DND-41 (cell line): ENCODE measurements at regions not wholly inside any gene's neighbourhood (a gene's known extent, or its start where the extent isn't known, plus 50 kb on each side); places are given as distances from the start of the nearest gene placed in this dataset.

Experiments
- ATAC-seq: fragments of 200-7000 bp; cut with Tn5 transposase; 3 replicates; pipeline ENCODE4 v1.9.1; 2021; ENCODE audit warnings: low read depth; ENCODE audit not compliant: insufficient read depth
- DNase-seq: peaks from one replicate; pipeline ENCODE4 v3.0.0-alpha.2; 2020
- H2AFZ ChIP-seq: 2 replicates; pipeline ENCODE4 v1.6.0; 2012; ENCODE audit warnings: low read depth, low read length
- H3K27ac ChIP-seq: 2 replicates; pipeline ENCODE4 v1.5.1; 2012; ENCODE audit warnings: low read length, inconsistent platforms
- H3K27me3 ChIP-seq: fragments of 200-600 bp; sonication (generic); 2 replicates; pipeline ENCODE4 v1.6.0; 2012; ENCODE audit warnings: low read length, mild to moderate bottlenecking, inconsistent platforms; ENCODE audit not compliant: insufficient read depth, poor library complexity
- H3K36me3 ChIP-seq: 2 replicates; pipeline ENCODE4 v1.5.1; 2012; ENCODE audit warnings: low read length, inconsistent platforms; ENCODE audit not compliant: insufficient read depth
- H3K4me1 ChIP-seq: 2 replicates; pipeline ENCODE4 v1.5.1; 2012; ENCODE audit warnings: mild to moderate bottlenecking, low read length; ENCODE audit not compliant: insufficient read depth
- H3K4me2 ChIP-seq: 2 replicates; pipeline ENCODE4 v1.6.0; 2012; ENCODE audit warnings: mild to moderate bottlenecking, moderate library complexity, low read length, inconsistent platforms; ENCODE audit not compliant: insufficient read depth
- H3K4me3 ChIP-seq, 2 experiments: fragments of 200-600 bp in 1 of 2; shearing (Covaris generic) in 1 of 2; 2 replicates each; pipeline ENCODE4 v1.5.1; 2012 to 2016; ENCODE audit warnings: inconsistent platforms in 2 of 2, low read length in 2 of 2, mild to moderate bottlenecking in 2 of 2, low read depth in 1 of 2, moderate library complexity in 1 of 2
- H3K79me2 ChIP-seq: 2 replicates; pipeline ENCODE4 v1.6.0; 2012; ENCODE audit warnings: low read length, inconsistent platforms; ENCODE audit not compliant: insufficient read depth
- H3K9ac ChIP-seq: 2 replicates; pipeline ENCODE4 v1.6.0; 2012; ENCODE audit warnings: low read depth, mild to moderate bottlenecking, inconsistent platforms, low read length, moderate library complexity
- H3K9me3 ChIP-seq: 2 replicates; pipeline ENCODE4 v1.5.1; 2012; ENCODE audit warnings: low read length, moderate library complexity, mild to moderate bottlenecking, inconsistent platforms; ENCODE audit not compliant: insufficient read depth, severe bottlenecking
- H4K20me1 ChIP-seq: 2 replicates; pipeline ENCODE4 v1.6.0; 2012; ENCODE audit warnings: low read length; ENCODE audit not compliant: insufficient read depth
- CTCF ChIP-seq: IDR thresholded peaks from 2 replicates; pipeline ENCODE4 v1.5.1; 2012; ENCODE audit warnings: borderline replicate concordance, low read length, moderate library complexity, mild to moderate bottlenecking; ENCODE audit not compliant: poor library complexity, severe bottlenecking; ENCODE audit errors: extremely low read depth
- EZH2 ChIP-seq: IDR thresholded peaks from 3 replicates; pipeline ENCODE4 v1.6.1; 2012; ENCODE audit warnings: borderline replicate concordance, low read depth, mild to moderate bottlenecking, moderate library complexity, low read length, inconsistent platforms; ENCODE audit not compliant: severe bottlenecking

DNA sequence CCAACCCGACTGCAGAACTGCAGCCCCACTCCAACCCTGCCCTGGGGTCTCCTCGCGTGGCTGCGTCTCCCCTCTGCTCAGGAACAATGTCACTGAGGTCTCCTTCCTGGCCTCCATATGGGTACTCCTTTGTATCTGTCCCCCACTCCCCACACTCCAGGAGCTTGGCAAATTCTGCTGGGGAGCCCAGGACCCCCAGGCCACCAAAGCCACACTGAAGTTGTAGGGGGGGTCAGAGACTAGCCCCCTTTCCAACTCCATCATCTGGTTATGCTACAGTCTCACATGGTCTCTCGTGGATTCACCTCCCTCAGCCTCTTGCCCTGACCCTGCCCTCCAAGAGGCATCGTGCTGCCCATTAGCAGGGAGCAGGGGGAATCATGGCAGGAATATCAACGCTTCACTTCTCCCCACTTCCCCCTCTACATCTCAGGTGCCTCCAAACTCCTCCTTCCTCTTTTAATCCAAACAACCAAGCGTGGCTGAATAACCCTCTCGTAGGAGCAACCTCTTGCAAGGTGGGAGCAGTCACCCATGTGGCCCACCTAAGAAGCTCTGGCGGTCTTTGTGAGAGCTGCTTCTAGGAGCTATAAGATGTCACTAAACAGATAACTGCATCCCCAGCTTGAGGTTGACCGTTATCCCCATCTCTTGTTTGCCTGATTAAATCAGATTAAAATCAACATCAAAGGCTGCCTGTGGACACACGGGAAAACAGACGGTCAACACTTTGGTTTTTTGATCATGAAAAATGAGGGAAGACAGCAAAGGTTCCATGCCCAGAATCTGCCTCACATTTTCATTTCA, 86.4 kb downstream of the MIS18A start:
- Histone ChIP-seq H3K27ac (no peak overlapping the region), H3K4me3 (no peak overlapping the region), H3K9ac (no peak overlapping the region), H3K36me3 (no peaks in the 10 kb centered on the region), H3K79me2 (no peaks in the 10 kb centered on the region), H3K27me3 (peaks cover 8% of the 10 kb centered on the region), H3K9me3 (no peaks in the 10 kb centered on the region), H3K4me2 (no peak overlapping the region), H4K20me1 (no peaks in the 10 kb centered on the region), H2AFZ (no peak overlapping the region), H3K4me1 (0 out of 2 replicates have a peak, but pooled peaks cover 8% of the 10 kb centered on the region)
- DNase-seq (no peak), ATAC-seq (no peak)
- no peak for TF ChIP-seq EZH2
- no peak for TF ChIP-seq CTCF

DNA sequence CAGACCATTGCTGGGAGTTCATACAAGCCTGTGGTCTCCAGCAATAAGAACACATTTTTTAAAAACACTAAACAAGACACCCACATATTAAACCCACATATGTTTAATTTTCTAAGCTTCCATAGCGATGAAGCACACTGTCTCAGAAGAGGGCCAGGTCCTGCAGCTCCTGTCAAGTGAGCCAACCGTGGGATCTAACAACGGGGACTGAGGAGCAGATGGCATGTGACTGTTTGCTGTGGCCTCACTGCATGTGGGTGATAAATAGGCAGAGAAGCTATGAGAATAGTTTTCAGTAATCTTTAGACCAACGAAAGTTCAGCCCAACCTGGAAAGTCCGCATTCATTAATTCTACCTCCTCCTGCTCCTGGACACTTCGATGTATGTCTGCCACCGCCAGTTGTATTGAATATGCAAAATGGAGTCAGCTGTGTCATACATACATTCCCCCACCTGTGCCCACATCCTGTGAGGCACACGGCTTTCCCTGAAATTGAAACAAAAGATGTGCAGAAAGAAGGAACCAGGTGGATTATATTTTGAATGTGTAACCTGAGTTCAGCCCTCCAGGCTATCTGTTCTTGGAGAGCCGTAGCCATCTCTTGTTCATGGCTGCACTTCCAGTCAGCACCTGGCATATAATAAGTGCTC, 88.2 kb downstream of the MIS18A start:
- Histone ChIP-seq H3K4me2 (no peak overlapping the region), H4K20me1 (no peaks in the 10 kb centered on the region), H3K9ac (no peak overlapping the region), H3K79me2 (no peaks in the 10 kb centered on the region), H3K27me3 (peaks cover 8% of the 10 kb centered on the region), H3K36me3 (no peaks in the 10 kb centered on the region), H3K27ac (no peak overlapping the region), H3K9me3 (no peaks in the 10 kb centered on the region), H3K4me1 (0 out of 2 replicates have a peak, but pooled peaks cover 8% of the 10 kb centered on the region), H2AFZ (peak overlapping the region; percentile 46; the same call in 1 of the 2 replicates), H3K4me3 (no peak overlapping the region)
- TF ChIP-seq EZH2 (no peak), CTCF (no peak)
- ATAC-seq (peak; percentile 72), DNase-seq (peak; percentile 13)

GRCh38 chr21:32189688-32190483, 89.0 kb downstream of the MIS18A start:
- DNase-seq (no peak), ATAC-seq (no peak)
- H3K79me2 ChIP-seq, result no peaks in the 10 kb centered on the region
- 0 out of 2 replicates have a peak, but pooled peaks cover 8% of the 10 kb centered on the region for H3K4me1 ChIP-seq
- H3K4me2 ChIP-seq, result no peak overlapping the region
- H2AFZ ChIP-seq, result no peak overlapping the region
- H3K36me3 ChIP-seq, result no peaks in the 10 kb centered on the region
- TF ChIP-seq CTCF (no peak), EZH2 (no peak)
- H3K27ac ChIP-seq, result no peak overlapping the region
- no peaks in the 10 kb centered on the region for H4K20me1 ChIP-seq
- no peak overlapping the region for H3K4me3 ChIP-seq
- no peaks in the 10 kb centered on the region for H3K9me3 ChIP-seq
- no peak overlapping the region for H3K9ac ChIP-seq
- H3K27me3 ChIP-seq, result peaks cover 8% of the 10 kb centered on the region
